HG03457 (cell line): ENCODE measurements at regions not wholly inside any gene's neighbourhood (a gene's known extent, or its start where the extent isn't known, plus 50 kb on each side); places are given as distances from the start of the nearest gene placed in this dataset.
A peak's percentile ranks its signal among the peaks of the same experiment; 100 is the strongest.
"Not testable (repeated sequence)": the region's sequence is repeated elsewhere in the genome, so short reads cannot be mapped to it uniquely, and the experiment has no call there.

Experiments used
- ATAC-seq: cut with Tn5 transposase; IDR thresholded peaks from one replicate; pipeline ENCODE4 v1.9.1; 2021; ENCODE audit warnings: moderate number of reproducible peaks; ENCODE audit not compliant: unreplicated experiment

- ATAC-seq = no peak
Observed at GRCh38 chr5:45893309-45893708, 197.1 kb upstream of the HCN1 start.

GRCh38 chr5:45890441-45891080, 194.4 kb upstream of the HCN1 start:
- not testable (repeated sequence) for ATAC-seq

- no peak for ATAC-seq
Observed at GRCh38 chr5:45862763-45863162, 166.6 kb upstream of the HCN1 start.

- no peak for ATAC-seq
Observed at GRCh38 chr5:45847877-45848276, 151.7 kb upstream of the HCN1 start.

GRCh38 chr5:45826055-45826454, 129.9 kb upstream of the HCN1 start:
- ATAC-seq = no peak

DNA sequence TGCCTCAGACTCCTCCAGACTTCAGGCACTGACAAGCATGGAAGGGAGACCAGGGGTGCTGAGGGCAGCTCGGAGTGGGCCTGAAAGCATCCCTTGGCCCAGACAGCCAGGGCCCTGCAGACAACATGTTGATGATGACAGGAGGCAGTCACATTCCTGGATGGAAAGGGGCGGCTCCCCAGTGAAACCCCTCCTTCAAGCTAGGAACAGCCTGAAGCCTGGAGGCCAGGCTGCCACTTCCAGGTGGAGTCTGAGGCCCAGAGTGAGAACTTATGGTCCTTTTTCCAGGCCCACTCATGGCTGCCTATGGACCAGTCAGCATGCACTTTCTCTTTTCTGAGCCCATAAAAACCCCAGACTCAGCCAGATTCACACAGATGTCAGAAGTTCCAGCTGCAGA, 104.2 kb upstream of the HCN1 start:
- no peak for ATAC-seq

DNA sequence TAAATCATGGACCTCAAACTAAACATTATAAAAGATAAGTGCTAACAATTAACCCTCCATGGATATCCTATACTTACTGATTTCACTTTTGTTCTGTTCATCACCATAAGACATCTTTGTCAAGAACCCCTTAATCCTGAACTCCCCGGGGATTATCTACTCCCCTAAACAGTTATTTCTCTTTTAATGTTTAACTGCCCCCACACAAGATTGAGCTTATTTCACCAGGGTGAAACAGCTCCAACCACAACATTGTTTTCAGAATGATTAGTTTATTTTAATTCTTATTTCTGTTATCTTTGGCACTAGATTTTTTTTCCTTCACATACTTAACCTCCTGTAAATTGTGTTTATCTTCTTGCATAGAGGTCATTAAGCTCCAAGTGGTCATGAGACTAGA, 103.2 kb upstream of the HCN1 start:
- ATAC-seq = no peak

DNA sequence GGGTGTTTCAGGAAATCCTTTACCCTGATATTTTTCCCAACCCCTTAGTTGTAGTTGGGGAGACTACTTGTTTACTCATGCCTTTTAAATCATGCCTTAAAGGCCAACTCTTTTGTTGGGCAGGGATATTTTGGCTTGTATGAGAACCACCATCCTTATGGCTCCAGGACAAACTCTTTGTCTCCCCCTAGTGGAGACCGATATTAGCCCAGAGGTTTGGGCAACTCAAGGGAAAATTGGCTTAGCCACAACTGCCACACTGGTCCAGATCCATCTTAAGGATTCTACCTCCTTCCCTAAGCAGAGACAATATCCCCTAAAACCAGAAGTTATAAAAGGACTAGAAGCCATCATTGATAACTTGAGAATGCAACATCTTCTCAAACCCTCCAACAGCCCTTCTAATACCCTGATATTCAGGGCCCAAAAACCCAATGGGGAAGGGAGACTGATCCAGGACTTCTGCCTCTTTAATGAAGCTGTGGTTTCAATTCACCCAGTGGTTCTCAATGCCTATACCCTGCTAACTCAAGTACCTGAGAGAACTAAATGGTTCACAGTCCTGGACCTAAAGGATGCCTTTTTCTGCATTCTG, 100.9 kb upstream of the HCN1 start:
- ATAC-seq = no peak

DNA sequence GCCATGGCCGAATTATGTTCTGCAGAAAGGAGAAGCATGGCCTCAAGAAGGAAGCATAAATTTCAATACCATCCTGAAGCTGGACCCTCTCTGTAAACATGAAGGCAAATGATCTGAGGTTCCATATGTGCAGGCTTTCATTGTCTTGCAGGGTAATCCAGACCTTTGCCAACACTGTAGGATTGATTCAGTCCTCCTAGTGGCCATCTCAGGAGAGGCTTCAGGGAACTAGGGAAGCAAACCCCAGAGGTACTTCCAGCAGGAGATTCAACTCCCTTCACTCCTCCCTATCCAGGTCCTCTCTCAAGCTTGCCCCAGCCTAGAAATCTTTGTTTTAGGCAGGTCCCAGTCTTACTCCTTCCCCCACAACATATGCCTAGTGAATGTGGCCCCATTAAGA, 99.3 kb upstream of the HCN1 start:
- no peak for ATAC-seq

DNA sequence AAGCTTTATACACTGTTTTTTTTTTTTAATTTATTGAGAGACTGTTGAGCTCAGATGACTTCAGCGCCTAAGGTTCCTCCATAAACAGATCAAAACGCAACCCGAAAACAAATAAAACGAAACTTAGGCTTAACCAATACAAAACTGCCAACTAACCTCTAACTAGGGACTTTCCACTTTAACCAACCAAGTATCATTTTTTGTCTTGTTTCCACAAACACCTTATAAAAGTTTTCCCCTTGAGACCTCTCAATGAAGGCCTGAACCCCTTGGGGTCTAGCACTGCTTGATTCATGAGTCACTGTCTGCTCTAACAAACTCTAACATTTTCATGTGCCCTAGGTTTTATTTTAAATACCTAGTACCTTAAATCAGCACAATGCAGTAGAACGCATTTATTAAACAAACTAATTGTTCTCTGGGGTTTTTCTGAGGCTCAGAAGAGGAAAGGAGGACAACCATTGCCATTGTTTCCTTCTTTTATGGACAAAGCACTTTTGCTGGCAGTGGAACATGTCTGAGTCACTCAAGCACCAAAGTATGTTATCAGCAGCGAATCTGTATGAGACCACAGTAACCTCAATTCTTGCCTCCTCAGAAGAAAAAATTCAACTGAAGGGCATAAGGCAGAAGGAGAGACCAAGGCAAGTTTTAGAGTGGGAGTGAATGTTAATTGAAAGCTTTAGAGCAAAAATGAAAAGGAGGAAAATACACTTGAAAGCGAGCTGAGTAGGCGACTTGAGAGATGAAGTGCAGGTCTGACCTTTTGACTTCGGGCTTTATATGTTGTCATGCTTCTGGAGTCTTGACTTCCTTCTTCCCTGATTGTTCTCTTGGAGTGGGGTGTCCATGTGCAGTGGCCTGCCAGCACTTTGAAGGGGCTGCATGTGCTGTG, 97.7 kb upstream of the HCN1 start:
- ATAC-seq = peak; percentile 89

DNA sequence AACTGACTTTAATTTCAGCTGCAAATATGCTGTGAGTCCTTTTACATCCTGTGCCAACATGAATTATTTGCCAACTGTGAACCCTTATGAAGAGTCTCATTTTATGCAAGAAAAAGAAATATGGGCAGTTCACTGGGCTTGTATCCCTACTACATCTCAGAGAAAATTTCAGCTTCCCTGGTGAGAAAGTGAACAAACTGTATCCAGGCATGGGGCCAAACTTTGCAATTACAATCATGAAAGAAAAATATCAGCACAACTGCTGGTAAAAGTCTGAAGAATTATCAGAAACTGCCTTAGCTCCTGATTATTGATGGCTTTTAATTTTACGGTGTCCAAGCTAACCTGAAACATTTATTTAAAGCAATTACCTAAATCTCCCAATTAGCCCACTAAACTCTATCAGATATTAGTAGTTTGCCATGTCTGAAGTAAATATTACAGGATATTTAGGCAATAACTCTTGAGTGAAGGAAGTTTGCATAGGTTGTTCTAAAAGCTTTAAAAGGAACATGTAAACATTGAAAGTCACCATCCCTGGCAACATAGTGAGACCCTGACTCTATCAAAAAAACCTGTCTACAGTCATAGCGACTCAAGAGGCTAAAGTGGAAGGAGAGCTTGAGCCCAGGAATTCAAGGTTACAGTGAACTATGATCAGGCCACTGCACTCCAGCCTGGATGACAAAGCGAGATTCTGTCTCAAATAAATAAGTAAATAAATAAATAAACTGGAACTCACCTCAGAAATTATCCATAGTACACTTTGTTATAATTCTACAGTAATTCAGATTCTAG, 83.9 kb upstream of the HCN1 start:
- ATAC-seq = no peak

DNA sequence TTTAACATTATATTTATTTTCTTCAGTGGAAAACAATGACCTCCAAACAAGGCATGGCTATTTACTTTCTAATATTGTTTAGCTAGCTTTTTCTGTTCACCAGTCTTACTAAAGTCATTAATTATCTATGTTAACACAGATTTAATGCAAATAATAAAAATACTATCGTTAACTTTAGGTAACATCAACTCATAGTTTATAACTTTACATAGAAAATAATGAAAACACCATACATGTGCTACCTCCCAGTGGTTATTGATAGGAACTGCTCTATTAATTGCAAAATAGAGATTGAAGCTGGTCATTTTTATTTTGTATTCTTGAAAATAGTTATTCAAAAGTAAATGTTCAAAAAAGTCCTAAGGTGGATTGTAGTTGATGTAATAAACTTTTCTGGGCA, 78.3 kb upstream of the HCN1 start:
- no peak for ATAC-seq

GRCh38 chr5:45772402-45772801, 76.2 kb upstream of the HCN1 start:
- no peak for ATAC-seq

GRCh38 chr5:45765561-45765960, 69.4 kb upstream of the HCN1 start:
- ATAC-seq = no peak

GRCh38 chr5:45750574-45750973, 54.4 kb upstream of the HCN1 start:
- ATAC-seq = no peak

GRCh38 chr5:45748511-45748910, 52.3 kb upstream of the HCN1 start:
- ATAC-seq = not testable (repeated sequence)
